Mesenchymal stem cell (in vitro differentiated cells and primary cell): ENCODE measurements at regions not wholly inside any gene's neighbourhood (a gene's known extent, or its start where the extent isn't known, plus 50 kb on each side); places are given as distances from the start of the nearest gene placed in this dataset.

Experiments used
- DNase-seq: peaks from one replicate; pipeline ENCODE4 v3.0.0-alpha.2; 2013
- H2AFZ ChIP-seq: one replicate; pipeline ENCODE4 v1.6.1; 2013; ENCODE audit warnings: low read depth, mild to moderate bottlenecking, control low read depth, inconsistent platforms, low read length, moderate library complexity
- H2AK5ac ChIP-seq: 2 replicates; pipeline ENCODE4 v1.6.1; 2013; ENCODE audit warnings: low read length, moderate library complexity, mild to moderate bottlenecking, inconsistent platforms; ENCODE audit not compliant: severe bottlenecking
- H2BK120ac ChIP-seq: one replicate; pipeline ENCODE4 v1.6.1; 2013; ENCODE audit warnings: low read depth, mild to moderate bottlenecking, inconsistent platforms, low read length, moderate library complexity
- H2BK12ac ChIP-seq, 2 experiments: one replicate each; pipeline ENCODE4 v1.6.1; 2013; ENCODE audit warnings: inconsistent platforms in 2 of 2, low read length in 2 of 2, mild to moderate bottlenecking in 2 of 2, moderate library complexity in 2 of 2, control low read depth in 1 of 2
- H2BK15ac ChIP-seq: one replicate; pipeline ENCODE4 v1.6.1; 2013; ENCODE audit warnings: mild to moderate bottlenecking, low read depth, inconsistent platforms; ENCODE audit not compliant: poor library complexity, severe bottlenecking
- H2BK5ac ChIP-seq: 2 replicates; pipeline ENCODE4 v1.6.1; 2013; ENCODE audit warnings: low read depth, mild to moderate bottlenecking, low read length, control low read depth, inconsistent platforms; ENCODE audit not compliant: poor library complexity, severe bottlenecking
- H3K14ac ChIP-seq, 2 experiments: one replicate each; pipeline ENCODE4 v1.6.1; 2013; ENCODE audit warnings: inconsistent platforms in 2 of 2, low read length in 2 of 2, control low read depth in 1 of 2, mild to moderate bottlenecking in 1 of 2, moderate library complexity in 1 of 2
- H3K18ac ChIP-seq, 2 experiments: one replicate each; pipeline ENCODE4 v1.6.1; 2013; ENCODE audit warnings: inconsistent platforms in 2 of 2, low read length in 2 of 2, control low read depth in 1 of 2, low read depth in 1 of 2, mild to moderate bottlenecking in 1 of 2
- H3K23ac ChIP-seq, 2 experiments: one replicate each; pipeline ENCODE4 v1.6.1; 2013; ENCODE audit warnings: inconsistent platforms in 2 of 2, low read length in 2 of 2, mild to moderate bottlenecking in 2 of 2, moderate library complexity in 2 of 2, control low read depth in 1 of 2
- H3K27ac ChIP-seq: 2 replicates; pipeline ENCODE4 v1.5.1; 2013; ENCODE audit warnings: mild to moderate bottlenecking, moderate library complexity, low read length, control low read depth, inconsistent platforms; ENCODE audit not compliant: poor library complexity, severe bottlenecking
- H3K27me3 ChIP-seq, 2 experiments: 2 replicates each; pipeline versions ENCODE4 v1.6.1 to v1.7.0; 2013; ENCODE audit warnings: low read length in 2 of 2, mild to moderate bottlenecking in 2 of 2, moderate library complexity in 2 of 2, control low read depth in 1 of 2, inconsistent platforms in 1 of 2; ENCODE audit not compliant: control insufficient read depth in 1 of 2, insufficient read depth in 1 of 2
- H3K36me3 ChIP-seq, 2 experiments: 2 replicates each; pipeline versions ENCODE4 v1.6.1 to v1.7.0; 2013; ENCODE audit warnings: low read length in 2 of 2, control low read depth in 1 of 2, inconsistent platforms in 1 of 2, low read depth in 1 of 2, mild to moderate bottlenecking in 1 of 2; ENCODE audit not compliant: insufficient read depth in 2 of 2, control insufficient read depth in 1 of 2
- H3K4ac ChIP-seq, 2 experiments: one replicate each; pipeline ENCODE4 v1.6.1; 2013; ENCODE audit warnings: inconsistent platforms in 2 of 2, low read length in 2 of 2, mild to moderate bottlenecking in 2 of 2, moderate library complexity in 2 of 2, control low read depth in 1 of 2, low read depth in 1 of 2
- H3K4me1 ChIP-seq: 2 replicates; pipeline ENCODE4 v1.6.1; 2013; ENCODE audit warnings: low read depth, low read length, control low read depth; ENCODE audit not compliant: control insufficient read depth, insufficient read depth
- H3K4me2 ChIP-seq: 2 replicates; pipeline ENCODE4 v1.6.1; 2013; ENCODE audit warnings: low read length, mild to moderate bottlenecking, inconsistent platforms; ENCODE audit not compliant: poor library complexity, severe bottlenecking
- H3K4me3 ChIP-seq, 2 experiments: 2 replicates each; pipeline versions ENCODE4 v1.5.1 to v1.7.0; 2013; ENCODE audit warnings: low read length in 2 of 2, mild to moderate bottlenecking in 2 of 2, control low read depth in 1 of 2, low read depth in 1 of 2; ENCODE audit not compliant: insufficient read depth in 1 of 2
- H3K79me1 ChIP-seq: replicated peaks from 2 replicates; pipeline ENCODE4 v1.6.1; 2013; ENCODE audit warnings: mild to moderate bottlenecking, control low read depth, low read length, inconsistent platforms; ENCODE audit not compliant: poor library complexity, severe bottlenecking
- H3K9ac ChIP-seq: 2 replicates; pipeline ENCODE4 v1.7.0; 2013; ENCODE audit warnings: mild to moderate bottlenecking, low read length, moderate library complexity
- H3K9me3 ChIP-seq: 2 replicates; pipeline ENCODE4 v1.7.0; 2013; ENCODE audit warnings: mild to moderate bottlenecking, low read length; ENCODE audit not compliant: control insufficient read depth
- H4K8ac ChIP-seq: one replicate; pipeline ENCODE4 v1.6.1; 2013; ENCODE audit warnings: inconsistent platforms, mild to moderate bottlenecking, low read length, moderate library complexity
- H4K91ac ChIP-seq: one replicate; pipeline ENCODE4 v1.6.1; 2013; ENCODE audit warnings: mild to moderate bottlenecking, low read length, inconsistent platforms
- WGBS: methylation state at CpG from one replicate; pipeline ENCODE4 v1.1.7; 2013; ENCODE audit warnings: mixed read lengths; 5-methylcytosine and 5-hydroxymethylcytosine counted together

- Histone ChIP-seq H2BK15ac (no peak overlapping the region), H2BK12ac (no peak overlapping the region), H3K4me1 (peaks cover 19% of the 10 kb centered on the region), H3K27me3 (no peaks in the 10 kb centered on the region), H3K9me3 (no peaks in the 10 kb centered on the region), H3K36me3 (no peaks in the 10 kb centered on the region), H3K9ac (peak overlapping the region; percentile 6), H3K4ac (no peak overlapping the region), H3K4me2 (no peak overlapping the region), H3K14ac (no peak overlapping the region), H3K27ac (peak overlapping the region; percentile 4), H3K4me3 (no peak overlapping the region), H2BK5ac (no peak overlapping the region), H4K8ac (no peak overlapping the region), H2AFZ (no peak overlapping the region), H3K23ac (no peak overlapping the region), H2BK120ac (no peak overlapping the region), H2AK5ac (no peak overlapping the region), H3K18ac (no peak overlapping the region), H3K79me1 (no peaks in the 10 kb centered on the region), H4K91ac (no peak overlapping the region)
- no CpG with 5 or more reads among the region's 2 CpGs for WGBS
- DNase-seq = peak; percentile 45
These were observed 60.9 kb upstream of the MED4 start for GRCh38 chr13:48155848-48156247.

- H3K36me3 ChIP-seq = no peaks in the 10 kb centered on the region
- WGBS = 96% methylated on average over 4 of the region's 6 CpGs
- no peak overlapping the region for H3K4me2 ChIP-seq
These were observed 59.8 kb upstream of the MED4 start for GRCh38 chr13:48154671-48155070.

GRCh38 chr13:48153186-48153585 is 58.3 kb upstream of the MED4 start:
- H3K14ac ChIP-seq = no peak overlapping the region
- H2BK5ac ChIP-seq = no peak overlapping the region
- H3K27me3 ChIP-seq = no peaks in the 10 kb centered on the region
- no peak overlapping the region for H3K27ac ChIP-seq
- H4K91ac ChIP-seq = no peak overlapping the region
- no peak overlapping the region for H2BK12ac ChIP-seq
- no peak overlapping the region for H3K9ac ChIP-seq
- no peaks in the 10 kb centered on the region for H3K79me1 ChIP-seq
- WGBS = 85% methylated on average over 2 of the region's 3 CpGs
- peaks cover 10% of the 10 kb centered on the region for H3K4me1 ChIP-seq
- H3K4ac ChIP-seq = no peak overlapping the region
- H3K36me3 ChIP-seq = no peaks in the 10 kb centered on the region
- no peak overlapping the region for H2BK120ac ChIP-seq
- H3K4me2 ChIP-seq = no peak overlapping the region
- no peak overlapping the region for H3K4me3 ChIP-seq
- H2AFZ ChIP-seq = no peak overlapping the region
- no peak overlapping the region for H4K8ac ChIP-seq
- H3K18ac ChIP-seq = no peak overlapping the region
- no peak overlapping the region for H2AK5ac ChIP-seq
- H3K9me3 ChIP-seq = no peaks in the 10 kb centered on the region
- DNase-seq = no peak
- H3K23ac ChIP-seq = no peak overlapping the region
- no peak overlapping the region for H2BK15ac ChIP-seq

More at GRCh38 chr13:48154671-48155070, 59.8 kb upstream of the MED4 start:
- no peak overlapping the region for H3K4me3 ChIP-seq
- no peak overlapping the region for H4K91ac ChIP-seq
- peaks cover 17% of the 10 kb centered on the region for H3K4me1 ChIP-seq
- H3K27ac ChIP-seq = no peak overlapping the region
- no peak overlapping the region for H2BK12ac ChIP-seq
- no peak overlapping the region for H3K9ac ChIP-seq
- H2BK15ac ChIP-seq = no peak overlapping the region
- no peak for DNase-seq
- H4K8ac ChIP-seq = no peak overlapping the region
- H2AFZ ChIP-seq = no peak overlapping the region
- no peak overlapping the region for H3K18ac ChIP-seq
- H3K27me3 ChIP-seq = no peaks in the 10 kb centered on the region
- no peak overlapping the region for H3K23ac ChIP-seq
- no peaks in the 10 kb centered on the region for H3K9me3 ChIP-seq
- no peak overlapping the region for H2BK120ac ChIP-seq
- no peak overlapping the region for H2BK5ac ChIP-seq
- peak overlapping the region; percentile 93 for H2AK5ac ChIP-seq
- no peak overlapping the region for H3K14ac ChIP-seq
- no peaks in the 10 kb centered on the region for H3K79me1 ChIP-seq
- no peak overlapping the region for H3K4ac ChIP-seq

GRCh38 chr13:48151363-48152161 is 56.7 kb upstream of the MED4 start:
- Histone ChIP-seq H3K27ac (no peak overlapping the region), H4K91ac (no peak overlapping the region), H3K4me1 (peaks cover 8% of the 10 kb centered on the region), H2BK12ac (no peak overlapping the region), H2AK5ac (no peak overlapping the region), H4K8ac (no peak overlapping the region), H2BK15ac (no peak overlapping the region), H3K9ac (no peak overlapping the region), H3K36me3 (no peaks in the 10 kb centered on the region), H3K9me3 (no peaks in the 10 kb centered on the region), H3K27me3 (no peaks in the 10 kb centered on the region), H3K23ac (no peak overlapping the region), H2BK120ac (no peak overlapping the region), H2BK5ac (no peak overlapping the region), H3K79me1 (no peaks in the 10 kb centered on the region), H3K4ac (no peak overlapping the region), H2AFZ (no peak overlapping the region), H3K4me3 (no peak overlapping the region), H3K14ac (no peak overlapping the region), H3K4me2 (no peak overlapping the region), H3K18ac (no peak overlapping the region)
- no peak for DNase-seq
- WGBS = 74% methylated on average over 4 of the region's 5 CpGs
